ENCODE measurements at regions not wholly inside any gene's neighbourhood (a gene's known extent, or its start where the extent isn't known, plus 50 kb on each side); places are given as distances from the start of the nearest gene placed in this dataset.

GRCh38 chr11:121928597-121929580 lies 187.1 kb downstream of the BLID start:
- no peak for DNase-seq (ENCODE audit: extremely low read depth, low read depth)
- no peak for TF ChIP-seq CTCF (IDR thresholded peaks at IDR 0.05; ENCODE audit: low read depth, low read length)

GRCh38 chr11:121927789-121928188 lies 188.2 kb downstream of the BLID start:
- no peak for DNase-seq (ENCODE audit: extremely low read depth, low read depth)

GRCh38 chr11:121927097-121927785 lies 188.8 kb downstream of the BLID start:
- no peak for TF ChIP-seq CTCF (IDR thresholded peaks at IDR 0.05; ENCODE audit: low read depth, low read length)
- DNase-seq (ENCODE audit: extremely low read depth, low read depth): no peak

More at GRCh38 chr11:121927789-121928188, 188.2 kb downstream of the BLID start:
- TF ChIP-seq CTCF (IDR thresholded peaks at IDR 0.05; ENCODE audit: low read depth, low read length): no peak

- DNase-seq (ENCODE audit: extremely low read depth, low read depth): no peak
- TF ChIP-seq CTCF (IDR thresholded peaks at IDR 0.05; ENCODE audit: low read depth, low read length): no peak
These were observed 191.8 kb downstream of the BLID start for GRCh38 chr11:121924191-121924590.

GRCh38 chr11:121917482-121917881 lies 198.5 kb downstream of the BLID start:
- no peak for TF ChIP-seq CTCF (IDR thresholded peaks at IDR 0.05; ENCODE audit: low read depth, low read length)
- no peak for DNase-seq (ENCODE audit: extremely low read depth, low read depth)

GRCh38 chr11:121914508-121915059 lies 201.4 kb downstream of the BLID start:
- TF ChIP-seq CTCF (IDR thresholded peaks at IDR 0.05; ENCODE audit: low read depth, low read length): no peak
- DNase-seq (ENCODE audit: extremely low read depth, low read depth): no peak

- TF ChIP-seq CTCF (IDR thresholded peaks at IDR 0.05; ENCODE audit: low read depth, low read length): no peak
- DNase-seq (ENCODE audit: extremely low read depth, low read depth): no peak
These were observed 206.4 kb downstream of the BLID start for GRCh38 chr11:121909596-121909995.

All from AG09319 (cell line).